Middle frontal gyrus (tissue), 1 donor: ENCODE measurements at regions not wholly inside any gene's neighbourhood (a gene's known extent, or its start where the extent isn't known, plus 50 kb on each side); places are given as distances from the start of the nearest gene placed in this dataset.

ENCODE experiments used
- DNase-seq: peaks from one replicate; pipeline ENCODE4 v3.0.0-alpha.2; 2015; ENCODE audit warnings: low spot score; ENCODE audit errors: extremely low spot score

DNA sequence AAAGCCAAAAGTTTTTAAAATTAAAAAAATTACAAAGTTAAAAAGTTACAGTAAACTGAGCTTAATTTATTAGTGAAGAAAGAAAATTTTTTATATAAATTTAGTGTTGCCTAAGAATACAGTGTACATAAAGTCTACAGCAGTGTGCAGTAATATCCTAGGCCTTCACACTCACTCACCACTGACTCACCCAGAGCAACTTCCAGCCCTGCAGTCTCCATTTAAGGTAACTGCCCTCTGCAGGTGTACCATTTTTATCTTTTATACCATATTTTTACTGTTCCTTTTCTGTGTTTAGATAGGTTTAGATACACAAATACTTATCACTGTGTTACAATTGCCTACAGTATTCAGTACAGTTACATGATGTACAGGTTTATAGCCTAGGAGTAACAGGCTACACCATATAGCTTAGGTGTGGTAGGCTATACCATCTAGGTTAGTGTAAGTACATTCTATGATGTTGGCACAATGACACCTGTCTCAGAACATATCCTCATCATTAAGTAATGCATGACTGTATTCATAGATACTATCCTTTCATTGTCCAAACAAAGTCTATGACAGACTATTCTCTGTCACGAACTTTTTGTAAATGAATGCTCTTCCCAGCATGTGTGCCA, 78.6 kb upstream of the PBX1 start:
- no peak for DNase-seq

DNA sequence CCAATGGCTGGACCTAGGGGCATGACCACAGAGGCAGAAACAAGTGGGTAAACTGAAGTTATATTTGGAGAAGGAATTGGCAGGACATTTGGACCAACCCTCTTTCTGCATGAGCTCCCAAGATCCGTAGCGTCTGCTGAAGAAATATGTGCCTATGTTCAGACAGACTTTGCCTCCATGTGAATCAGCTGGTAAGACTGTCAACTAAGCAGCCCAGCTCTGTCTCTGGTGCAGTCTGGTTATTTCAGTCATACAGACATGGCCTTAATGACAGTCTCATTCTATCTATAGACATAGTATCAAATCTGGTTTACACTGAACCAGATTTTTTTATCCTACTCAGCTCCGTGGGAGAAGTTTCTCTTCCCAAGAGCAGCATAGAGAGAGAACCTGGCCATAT, 63.1 kb upstream of the PBX1 start:
- no peak for DNase-seq

GRCh38 chr1:164498792-164499191, 60.2 kb upstream of the PBX1 start:
- DNase-seq, result no peak

GRCh38 chr1:164504749-164505148, 54.2 kb upstream of the PBX1 start:
- no peak for DNase-seq
